ENCODE measurements at regions not wholly inside any gene's neighbourhood (a gene's known extent, or its start where the extent isn't known, plus 50 kb on each side); places are given as distances from the start of the nearest gene placed in this dataset.

GRCh38 chr11:112831041-112831440 is 130.2 kb upstream of the NCAM1 start:
- no peak for TF ChIP-seq CTCF (IDR thresholded peaks at IDR 0.05; ENCODE audit: low read depth, low read length)
- no peak for TF ChIP-seq EZH2phosphoT487 (IDR thresholded peaks at IDR 0.05; ENCODE audit: low read depth)

Measured in OCI-LY3 (cell line).